ENCODE measurements at regions not wholly inside any gene's neighbourhood (a gene's known extent, or its start where the extent isn't known, plus 50 kb on each side); places are given as distances from the start of the nearest gene placed in this dataset.
A peak's percentile ranks its signal among the peaks of the same experiment; 100 is the strongest.

GRCh38 chr15:35928847-35929246 is 382.9 kb upstream of the DPH6 start (continued):
- TF ChIP-seq HIC1 (tag by site-specific recombination; IDR thresholded peaks at IDR 0.05) (no peak), ZNF692 (tag by site-specific recombination; IDR thresholded peaks at IDR 0.05) (no peak), ZNF10 (tag by site-specific recombination; IDR thresholded peaks at IDR 0.05) (no peak), PRDM6 (tag by site-specific recombination; IDR thresholded peaks at IDR 0.05) (no peak), PBX3 (CRISPR knock-in tag; IDR thresholded peaks at IDR 0.05) (no peak), ZNF248 (tag by site-specific recombination; IDR thresholded peaks at IDR 0.05) (no peak), SALL2 (tag by site-specific recombination; IDR thresholded peaks at IDR 0.05; ENCODE audit: borderline replicate concordance) (no peak), ZNF626 (tag by site-specific recombination; IDR thresholded peaks at IDR 0.05) (no peak)

GRCh38 chr15:35929740-35930444 is 383.9 kb upstream of the DPH6 start:
- H3K36me3 ChIP-seq (ENCODE audit: control insufficient read depth in 2 of 2, insufficient read depth in 1 of 2, low read length in 2 of 2) = no peaks in the 10 kb centered on the region
- no peak overlapping the region for H3K4me3 ChIP-seq (ENCODE audit: low read depth, low read length)
- POLR2A ChIA-PET = no interaction called here
- no peak overlapping the region for H3K27ac ChIP-seq (ENCODE audit: extremely low read depth, low read depth, low read length)
- CTCF ChIA-PET = no interaction called here
- TF ChIP-seq PRDM1 (tag by site-specific recombination; IDR thresholded peaks at IDR 0.05) (no peak), ZNF155 (tag by site-specific recombination; IDR thresholded peaks at IDR 0.05) (no peak), ZNF596 (tag by site-specific recombination; IDR thresholded peaks at IDR 0.05) (no peak)
- no peaks in the 10 kb centered on the region for H3K4me1 ChIP-seq (ENCODE audit: control insufficient read depth, insufficient read depth, low read length)
- H3K9me3 ChIP-seq (ENCODE audit: control insufficient read depth, insufficient read depth, low read depth, low read length) = no peaks in the 10 kb centered on the region

- Histone ChIP-seq H3K4me1 (ENCODE audit: control insufficient read depth, insufficient read depth, low read length) (no peaks in the 10 kb centered on the region; the same call in 1 of the 2 replicates), H3K4me3 (ENCODE audit: low read depth, low read length) (no peak overlapping the region), H3K9me3 (ENCODE audit: control insufficient read depth, insufficient read depth, low read depth, low read length) (no peaks in the 10 kb centered on the region), H3K36me3 (ENCODE audit: control insufficient read depth in 2 of 2, insufficient read depth in 1 of 2, low read length in 2 of 2) (no peaks in the 10 kb centered on the region), H3K27ac (ENCODE audit: extremely low read depth, low read depth, low read length) (no peak overlapping the region)
- ChIA-PET POLR2A (no interaction called here), CTCF (no interaction called here)
- TF ChIP-seq TSHZ1 (tag by site-specific recombination; IDR thresholded peaks at IDR 0.05; ENCODE audit: borderline replicate concordance) (no peak), ZIC2 (tag by site-specific recombination; IDR thresholded peaks at IDR 0.05) (no peak), ZNF549 (tag by site-specific recombination; IDR thresholded peaks at IDR 0.05) (no peak), ZFP41 (tag by site-specific recombination; IDR thresholded peaks at IDR 0.05; ENCODE audit: borderline replicate concordance) (no peak), ZBTB6 (tag by site-specific recombination; IDR thresholded peaks at IDR 0.05) (no peak), GLIS1 (tag by site-specific recombination; IDR thresholded peaks at IDR 0.05) (peak; percentile 69), ZSCAN5A (tag by site-specific recombination; IDR thresholded peaks at IDR 0.05) (no peak)
These were observed 385.9 kb upstream of the DPH6 start for GRCh38 chr15:35931799-35932341.

Measured in HEK293 (cell line).